CD14-positive monocyte (primary cell): ENCODE measurements at regions not wholly inside any gene's neighbourhood (a gene's known extent, or its start where the extent isn't known, plus 50 kb on each side); places are given as distances from the start of the nearest gene placed in this dataset.

Source experiments
- DNase-seq, 3 donors: peaks; one replicate each; pipeline ENCODE4 v3.0.0-alpha.2; 2011 to 2022
- H2AFZ ChIP-seq: 2 replicates; pipeline ENCODE4 v1.6.0; 2012; ENCODE audit warnings: mild to moderate bottlenecking, low read depth, low read length, inconsistent platforms; ENCODE audit not compliant: insufficient read depth, poor library complexity, severe bottlenecking
- H3K27ac ChIP-seq, 2 donors: 1 replicate in 1 of 2; 2 replicates in 1 of 2; pipeline ENCODE4 v1.5.1; 2012 to 2013; ENCODE audit warnings: low read length in 2 of 2, control low read depth in 1 of 2, inconsistent platforms in 1 of 2, low read depth in 1 of 2, mild to moderate bottlenecking in 1 of 2
- H3K27me3 ChIP-seq, 2 donors: one replicate each; pipeline versions ENCODE4 v1.6.0 to v1.6.1; 2011 to 2013; ENCODE audit warnings: low read length in 2 of 2; ENCODE audit not compliant: control insufficient read depth in 2 of 2, insufficient read depth in 2 of 2
- H3K36me3 ChIP-seq, 2 donors: replicated peaks in 1 of 2; 1 replicate in 1 of 2; 2 replicates in 1 of 2; pipeline versions ENCODE4 v1.5.1 to v1.6.1; 2012 to 2013; ENCODE audit warnings: low read length in 2 of 2, control low read depth in 1 of 2, inconsistent platforms in 1 of 2, mild to moderate bottlenecking in 1 of 2; ENCODE audit not compliant: insufficient read depth in 2 of 2, control insufficient read depth in 1 of 2
- H3K4me1 ChIP-seq, 2 donors: 1 replicate in 1 of 2; 2 replicates in 1 of 2; pipeline versions ENCODE4 v1.5.1 to v1.6.1; 2012 to 2013; ENCODE audit warnings: low read length in 2 of 2, control low read depth in 1 of 2, inconsistent platforms in 1 of 2, mild to moderate bottlenecking in 1 of 2, moderate library complexity in 1 of 2; ENCODE audit not compliant: insufficient read depth in 2 of 2, control insufficient read depth in 1 of 2
- H3K4me2 ChIP-seq: replicated peaks from 2 replicates; pipeline ENCODE3; 2012; ENCODE audit warnings: low read length, moderate library complexity, mild to moderate bottlenecking; ENCODE audit not compliant: poor library complexity, severe bottlenecking; ENCODE audit errors: extremely low read depth
- H3K4me3 ChIP-seq, 3 experiments: fragments of 200-600 bp in 1 of 3; sonication (generic) in 1 of 3; replicated peaks in 1 of 3; 1 replicate in 2 of 3; 2 replicates in 1 of 3; pipeline ENCODE4 v1.5.1; 2011 to 2013; ENCODE audit warnings: low read length in 3 of 3, mild to moderate bottlenecking in 3 of 3, control low read depth in 2 of 3, low read depth in 2 of 3, inconsistent platforms in 1 of 3, moderate library complexity in 1 of 3
- H3K79me2 ChIP-seq: 2 replicates; pipeline ENCODE4 v1.6.0; 2012; ENCODE audit warnings: mild to moderate bottlenecking, control low read depth, inconsistent platforms, low read length, moderate library complexity; ENCODE audit not compliant: insufficient read depth
- H3K9ac ChIP-seq: 2 replicates; pipeline ENCODE4 v1.6.0; 2017; ENCODE audit warnings: low read length, mild to moderate bottlenecking; ENCODE audit not compliant: insufficient read depth, poor library complexity, severe bottlenecking
- H3K9me3 ChIP-seq, 2 donors: replicated peaks in 1 of 2; 1 replicate in 1 of 2; 2 replicates in 1 of 2; pipeline versions ENCODE4 v1.5.1 to v1.6.1; 2012 to 2013; ENCODE audit warnings: low read length in 2 of 2, control low read depth in 1 of 2; ENCODE audit not compliant: control insufficient read depth in 1 of 2, insufficient read depth in 1 of 2
- H4K20me1 ChIP-seq: 2 replicates; pipeline ENCODE4 v1.6.0; 2012; ENCODE audit warnings: mild to moderate bottlenecking, low read length, control low read depth, moderate library complexity; ENCODE audit not compliant: insufficient read depth
- H3K27ac Mint-ChIP-seq, 7 donors: one replicate each; pipeline ENCODE4 v1.8.0; 2020; ENCODE audit warnings: mild to moderate bottlenecking in 7 of 7, mixed read lengths in 7 of 7, moderate library complexity in 6 of 7, inconsistent platforms in 2 of 7
- H3K27me3 Mint-ChIP-seq, 3 donors: one replicate each; pipeline ENCODE4 v1.8.0; 2021 to 2022; ENCODE audit warnings: low read depth in 3 of 3, mild to moderate bottlenecking in 3 of 3, mixed read lengths in 3 of 3, moderate library complexity in 3 of 3, inconsistent platforms in 1 of 3
- H3K36me3 Mint-ChIP-seq, 2 donors: one replicate each; pipeline ENCODE4 v1.8.0; 2020; ENCODE audit warnings: mixed read lengths in 2 of 2, inconsistent platforms in 1 of 2, mild to moderate bottlenecking in 1 of 2
- H3K4me1 Mint-ChIP-seq: one replicate; pipeline ENCODE4 v1.8.0; 2020; ENCODE audit warnings: mild to moderate bottlenecking, mixed read lengths
- H3K4me3 Mint-ChIP-seq, 2 donors: one replicate each; pipeline ENCODE4 v1.8.0; 2020; ENCODE audit warnings: mild to moderate bottlenecking in 2 of 2, mixed read lengths in 2 of 2, moderate library complexity in 1 of 2
- H3K9me3 Mint-ChIP-seq, 7 donors: one replicate each; pipeline ENCODE4 v1.8.0; 2020 to 2022; ENCODE audit warnings: mixed read lengths in 7 of 7, mild to moderate bottlenecking in 6 of 7, moderate library complexity in 6 of 7, inconsistent platforms in 2 of 7
- WGBS: methylation state at CpG from one replicate; pipeline ENCODE4 v1.1.5; 2013; ENCODE audit warnings: missing lambda C conversion rate; ENCODE audit not compliant: insufficient coverage; 5-methylcytosine and 5-hydroxymethylcytosine counted together
- intact Hi-C, 2 donors: fragments of 100-400 bp; cut with micrococcal nuclease; formaldehyde crosslinking; loops; one replicate each; pipeline versions ENCODE4 v1.15.0 to v1.15.1; 2023
- TF ChIP-seq, protein P1 (sequence below): fragments of 200-600 bp; IDR thresholded peaks from one replicate; pipeline ENCODE4 v1.8.0; 2022; ENCODE audit warnings: antibody characterized with exemption, mild to moderate bottlenecking

GRCh38 chr3:194995334-194995733 lies 275.6 kb downstream of the XXYLT1 start:
- no peaks in the 10 kb centered on the region for H3K27me3 ChIP-seq
- intact Hi-C loops = no loop called here

DNA sequence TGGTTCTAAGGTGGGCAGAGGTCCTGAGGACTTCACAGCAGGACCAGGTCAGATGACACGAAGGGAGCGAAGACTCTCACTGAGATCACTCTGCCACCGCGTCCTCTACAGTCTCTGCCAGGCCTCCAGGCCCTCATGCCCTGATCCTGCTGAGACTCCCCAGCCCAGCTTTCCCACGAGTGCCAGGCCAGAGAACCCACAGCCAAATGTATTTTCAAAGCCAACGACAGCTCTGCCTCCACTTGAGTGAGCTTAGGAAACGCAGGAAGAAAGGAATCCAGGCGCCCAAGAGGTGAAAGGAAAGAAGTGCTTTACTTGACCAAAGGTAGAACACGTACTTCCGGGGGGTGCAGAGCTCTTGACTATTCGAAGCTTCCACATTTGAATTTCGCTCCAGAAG lies 275.0 kb downstream of the XXYLT1 start:
- Histone ChIP-seq H3K4me1 (peaks cover 9 to 12% of the 10 kb centered on the region in 2 donors), H3K36me3 (no peaks in the 10 kb centered on the region), H2AFZ (no peak overlapping the region), H3K27me3 (no peaks in the 10 kb centered on the region), H4K20me1 (no peaks in the 10 kb centered on the region), H3K4me3 (no peak overlapping the region), H3K9ac (no peak overlapping the region), H3K27ac (no peak overlapping the region), H3K4me2 (no peak overlapping the region), H3K79me2 (no peaks in the 10 kb centered on the region), H3K9me3 (no peaks in the 10 kb centered on the region)
- 96% methylated on average over 11 of the region's 12 CpGs for WGBS
- peaks cover 19% of the 10 kb centered on the region for H3K4me1 Mint-ChIP-seq
- intact Hi-C loops = no loop called here
- DNase-seq = no peak
- no peaks in the 10 kb centered on the region for H3K36me3 Mint-ChIP-seq
- TF ChIP-seq, protein P1, sequence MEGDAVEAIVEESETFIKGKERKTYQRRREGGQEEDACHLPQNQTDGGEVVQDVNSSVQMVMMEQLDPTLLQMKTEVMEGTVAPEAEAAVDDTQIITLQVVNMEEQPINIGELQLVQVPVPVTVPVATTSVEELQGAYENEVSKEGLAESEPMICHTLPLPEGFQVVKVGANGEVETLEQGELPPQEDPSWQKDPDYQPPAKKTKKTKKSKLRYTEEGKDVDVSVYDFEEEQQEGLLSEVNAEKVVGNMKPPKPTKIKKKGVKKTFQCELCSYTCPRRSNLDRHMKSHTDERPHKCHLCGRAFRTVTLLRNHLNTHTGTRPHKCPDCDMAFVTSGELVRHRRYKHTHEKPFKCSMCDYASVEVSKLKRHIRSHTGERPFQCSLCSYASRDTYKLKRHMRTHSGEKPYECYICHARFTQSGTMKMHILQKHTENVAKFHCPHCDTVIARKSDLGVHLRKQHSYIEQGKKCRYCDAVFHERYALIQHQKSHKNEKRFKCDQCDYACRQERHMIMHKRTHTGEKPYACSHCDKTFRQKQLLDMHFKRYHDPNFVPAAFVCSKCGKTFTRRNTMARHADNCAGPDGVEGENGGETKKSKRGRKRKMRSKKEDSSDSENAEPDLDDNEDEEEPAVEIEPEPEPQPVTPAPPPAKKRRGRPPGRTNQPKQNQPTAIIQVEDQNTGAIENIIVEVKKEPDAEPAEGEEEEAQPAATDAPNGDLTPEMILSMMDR = no peak
- H3K9me3 Mint-ChIP-seq = no peaks in the 10 kb centered on the region
- H3K27me3 Mint-ChIP-seq = peaks cover 0 to 2% (median 2%) of the 10 kb centered on the region in 3 donors
- H3K27ac Mint-ChIP-seq = peak overlapping the region in 1 of 7 donors; percentile 24
- no peak overlapping the region for H3K4me3 Mint-ChIP-seq

More at GRCh38 chr3:194995334-194995733, 275.6 kb downstream of the XXYLT1 start:
- H3K4me3 Mint-ChIP-seq = no peak overlapping the region
- Histone ChIP-seq H3K36me3 (no peaks in the 10 kb centered on the region), H2AFZ (no peak overlapping the region), H4K20me1 (no peaks in the 10 kb centered on the region), H3K79me2 (no peaks in the 10 kb centered on the region), H3K27ac (no peak overlapping the region), H3K9me3 (no peaks in the 10 kb centered on the region), H3K9ac (no peak overlapping the region), H3K4me2 (no peak overlapping the region), H3K4me1 (peaks cover 9 to 12% of the 10 kb centered on the region in 2 donors), H3K4me3 (no peak overlapping the region)
- WGBS = 94% methylated on average over 3 of the region's 7 CpGs
- peaks cover 0 to 2% (median 0%) of the 10 kb centered on the region in 7 donors for H3K9me3 Mint-ChIP-seq
- peaks cover 21% of the 10 kb centered on the region for H3K4me1 Mint-ChIP-seq
- no peak for DNase-seq
- peaks cover 0 to 2% (median 2%) of the 10 kb centered on the region in 3 donors for H3K27me3 Mint-ChIP-seq
- H3K36me3 Mint-ChIP-seq = no peaks in the 10 kb centered on the region
- TF ChIP-seq, protein P1 = no peak
- no peak overlapping the region for H3K27ac Mint-ChIP-seq
